ENCODE measurements at regions not wholly inside any gene's neighbourhood (a gene's known extent, or its start where the extent isn't known, plus 50 kb on each side); places are given as distances from the start of the nearest gene placed in this dataset.

DNA sequence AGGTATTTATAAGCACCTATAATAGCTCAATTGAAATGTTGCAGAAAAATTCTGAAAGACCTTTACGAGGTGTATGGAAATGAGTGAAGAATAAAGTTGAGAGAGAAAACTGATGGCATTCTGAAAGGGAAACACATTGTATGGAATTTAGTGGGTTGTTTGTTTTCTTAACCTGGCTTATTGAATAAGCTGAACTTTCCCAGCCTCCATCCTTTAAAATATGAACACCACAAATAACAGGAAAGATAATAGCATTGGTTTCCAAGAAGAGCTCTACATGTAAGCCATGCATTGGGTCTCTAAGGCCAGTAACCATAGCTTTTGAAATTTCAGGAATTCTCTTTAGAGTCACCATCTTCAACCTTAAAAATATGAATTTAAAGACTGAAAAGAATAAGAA lies 709.0 kb downstream of the USP25 start:
- TF ChIP-seq, protein P1, sequence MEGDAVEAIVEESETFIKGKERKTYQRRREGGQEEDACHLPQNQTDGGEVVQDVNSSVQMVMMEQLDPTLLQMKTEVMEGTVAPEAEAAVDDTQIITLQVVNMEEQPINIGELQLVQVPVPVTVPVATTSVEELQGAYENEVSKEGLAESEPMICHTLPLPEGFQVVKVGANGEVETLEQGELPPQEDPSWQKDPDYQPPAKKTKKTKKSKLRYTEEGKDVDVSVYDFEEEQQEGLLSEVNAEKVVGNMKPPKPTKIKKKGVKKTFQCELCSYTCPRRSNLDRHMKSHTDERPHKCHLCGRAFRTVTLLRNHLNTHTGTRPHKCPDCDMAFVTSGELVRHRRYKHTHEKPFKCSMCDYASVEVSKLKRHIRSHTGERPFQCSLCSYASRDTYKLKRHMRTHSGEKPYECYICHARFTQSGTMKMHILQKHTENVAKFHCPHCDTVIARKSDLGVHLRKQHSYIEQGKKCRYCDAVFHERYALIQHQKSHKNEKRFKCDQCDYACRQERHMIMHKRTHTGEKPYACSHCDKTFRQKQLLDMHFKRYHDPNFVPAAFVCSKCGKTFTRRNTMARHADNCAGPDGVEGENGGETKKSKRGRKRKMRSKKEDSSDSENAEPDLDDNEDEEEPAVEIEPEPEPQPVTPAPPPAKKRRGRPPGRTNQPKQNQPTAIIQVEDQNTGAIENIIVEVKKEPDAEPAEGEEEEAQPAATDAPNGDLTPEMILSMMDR (IDR thresholded peaks at IDR 0.05; ENCODE audit: unreplicated experiment) = no peak
- no peak overlapping the region for H3K4me3 Mint-ChIP-seq
- H3K36me3 Mint-ChIP-seq = peaks cover 12% of the 10 kb centered on the region
- DNase-seq (ENCODE audit: low spot score in 2 of 2, unreplicated experiment in 2 of 2) = no peak
- H3K9me3 Mint-ChIP-seq = peaks cover 1% of the 10 kb centered on the region
- H3K27me3 Mint-ChIP-seq (ENCODE audit: low read depth) = no peaks in the 10 kb centered on the region
- no peak overlapping the region for H3K27ac Mint-ChIP-seq
- peaks cover 24% of the 10 kb centered on the region for H3K4me1 Mint-ChIP-seq

- no peaks in the 10 kb centered on the region for H3K27me3 Mint-ChIP-seq (ENCODE audit: low read depth)
- TF ChIP-seq, protein P1 (IDR thresholded peaks at IDR 0.05; ENCODE audit: unreplicated experiment) = no peak
- peak overlapping the region; percentile 15 for H3K27ac Mint-ChIP-seq
- peaks cover 6% of the 10 kb centered on the region for H3K4me1 Mint-ChIP-seq
- peaks cover 16% of the 10 kb centered on the region for H3K36me3 Mint-ChIP-seq
- H3K9me3 Mint-ChIP-seq = peaks cover 4% of the 10 kb centered on the region
- no peak for DNase-seq (ENCODE audit: low spot score in 2 of 2, unreplicated experiment in 2 of 2)
- H3K4me3 Mint-ChIP-seq = no peak overlapping the region
Observed at GRCh38 chr21:16441789-16442188, 712.0 kb downstream of the USP25 start.

GRCh38 chr21:16454399-16454798 lies 724.6 kb downstream of the USP25 start:
- Mint-ChIP-seq H3K36me3 (peaks cover 6% of the 10 kb centered on the region), H3K4me3 (no peak overlapping the region), H3K9me3 (peaks cover 2% of the 10 kb centered on the region), H3K4me1 (peaks cover 33% of the 10 kb centered on the region), H3K27ac (peak overlapping the region; percentile 56), H3K27me3 (ENCODE audit: low read depth) (no peaks in the 10 kb centered on the region)
- DNase-seq (ENCODE audit: low spot score in 2 of 2, unreplicated experiment in 2 of 2) = no peak
- TF ChIP-seq, protein P1 (IDR thresholded peaks at IDR 0.05; ENCODE audit: unreplicated experiment) = no peak

- Mint-ChIP-seq H3K4me3 (no peak overlapping the region), H3K27me3 (ENCODE audit: low read depth) (no peaks in the 10 kb centered on the region), H3K36me3 (peaks cover 15% of the 10 kb centered on the region), H3K27ac (peak overlapping the region; percentile 59), H3K9me3 (peaks cover 8% of the 10 kb centered on the region), H3K4me1 (peaks cover 32% of the 10 kb centered on the region)
- DNase-seq (ENCODE audit: low spot score in 2 of 2, unreplicated experiment in 2 of 2) = no peak
- TF ChIP-seq, protein P1 (IDR thresholded peaks at IDR 0.05; ENCODE audit: unreplicated experiment) = no peak
Observed at GRCh38 chr21:16455526-16455925, 725.7 kb downstream of the USP25 start.

- TF ChIP-seq, protein P1 (IDR thresholded peaks at IDR 0.05; ENCODE audit: unreplicated experiment) = no peak
- Mint-ChIP-seq H3K27me3 (ENCODE audit: low read depth) (no peaks in the 10 kb centered on the region), H3K4me1 (peaks cover 31% of the 10 kb centered on the region), H3K9me3 (peaks cover 9% of the 10 kb centered on the region), H3K36me3 (peaks cover 15% of the 10 kb centered on the region), H3K27ac (peak overlapping the region; percentile 59), H3K4me3 (peak overlapping the region; percentile 1)
- no peak for DNase-seq (ENCODE audit: low spot score in 2 of 2, unreplicated experiment in 2 of 2)
Observed at GRCh38 chr21:16455978-16456377, 726.2 kb downstream of the USP25 start.

DNA sequence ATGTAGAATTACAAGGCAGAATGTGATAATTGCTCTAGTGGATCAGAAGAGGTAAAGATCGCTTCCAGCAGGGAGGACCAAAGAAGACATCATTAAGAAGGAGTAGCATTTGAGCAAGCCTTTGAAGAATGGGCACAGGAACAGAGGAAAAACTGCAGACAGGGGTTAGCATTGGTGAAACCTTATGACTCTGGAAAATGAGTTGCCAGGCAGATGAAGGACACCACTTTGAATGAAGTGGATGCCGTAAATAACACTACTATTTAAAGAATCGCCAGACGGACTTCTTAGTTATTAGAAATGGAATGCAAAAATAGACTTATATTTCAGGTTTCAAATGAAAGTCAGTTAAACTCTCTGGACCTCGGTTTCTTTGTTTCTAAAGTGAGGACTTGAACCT lies 727.7 kb downstream of the USP25 start:
- peak overlapping the region; percentile 27 for H3K27ac Mint-ChIP-seq

More for the DNA sequence above, 727.7 kb downstream of the USP25 start:
- TF ChIP-seq, protein P1 (IDR thresholded peaks at IDR 0.05; ENCODE audit: unreplicated experiment) = no peak
- H3K4me1 Mint-ChIP-seq = peaks cover 31% of the 10 kb centered on the region
- no peak for DNase-seq (ENCODE audit: low spot score in 2 of 2, unreplicated experiment in 2 of 2)
- peaks cover 12% of the 10 kb centered on the region for H3K9me3 Mint-ChIP-seq
- no peak overlapping the region for H3K4me3 Mint-ChIP-seq
- no peaks in the 10 kb centered on the region for H3K27me3 Mint-ChIP-seq (ENCODE audit: low read depth)
- peaks cover 27% of the 10 kb centered on the region for H3K36me3 Mint-ChIP-seq

Data from mesothelial cell of epicardium (in vitro differentiated cells).